Liver (tissue), 3 donors: ENCODE measurements at regions not wholly inside any gene's neighbourhood (a gene's known extent, or its start where the extent isn't known, plus 50 kb on each side); places are given as distances from the start of the nearest gene placed in this dataset.

Source experiments
- RAD21 ChIP-seq, 2 donors: IDR thresholded peaks; 2 replicates each; pipeline ENCODE4 v1.6.1; 2016; ENCODE audit warnings: antibody characterized with exemption in 2 of 2, mild to moderate bottlenecking in 2 of 2
- TAF1 ChIP-seq: conservative IDR thresholded peaks from 2 replicates; pipeline ENCODE4 v1.6.1; 2016; ENCODE audit warnings: antibody characterized with exemption, mild to moderate bottlenecking
- YY1 ChIP-seq: IDR thresholded peaks from 2 replicates; pipeline ENCODE4 v1.6.1; 2016; ENCODE audit warnings: antibody characterized with exemption, mild to moderate bottlenecking
- TF ChIP-seq, protein P1 (sequence below): fragments of 150-350 bp; IDR thresholded peaks from 2 replicates; pipeline ENCODE4 v1.5.1; 2017; ENCODE audit warnings: improper control_type of control experiment, low read depth, low read length; ENCODE audit not compliant: missing input control
- TF ChIP-seq, protein P2 (sequence below): IDR thresholded peaks from 2 replicates; pipeline ENCODE4 v1.6.1; 2016; ENCODE audit warnings: antibody characterized with exemption, mild to moderate bottlenecking
- donor health status: healthy.
- donor health status: healthy.

DNA sequence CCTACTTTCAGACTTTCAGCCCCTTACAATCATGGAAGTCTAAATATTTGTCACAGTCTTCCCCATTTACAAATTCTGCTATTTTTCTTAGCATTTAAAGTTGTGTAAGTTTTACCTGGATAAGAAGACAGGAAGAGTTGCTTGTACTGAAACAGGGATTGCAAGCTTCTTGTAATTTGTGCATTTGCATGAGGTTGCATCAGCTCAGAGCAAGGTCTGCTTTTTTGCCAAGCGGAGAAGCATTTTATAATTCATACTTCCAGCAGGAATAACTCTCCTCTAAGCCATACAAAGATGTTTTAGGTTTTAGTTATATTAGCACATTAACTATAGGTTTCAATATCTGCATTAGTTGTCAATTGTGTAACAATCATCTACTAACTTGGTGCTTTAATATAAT, 922.0 kb upstream of the PABPC4L start:
- TF ChIP-seq YY1 (no peak), TAF1 (no peak), RAD21 (IDR thresholded peaks at IDR 0.05) (no peak)
- TF ChIP-seq, protein P1, sequence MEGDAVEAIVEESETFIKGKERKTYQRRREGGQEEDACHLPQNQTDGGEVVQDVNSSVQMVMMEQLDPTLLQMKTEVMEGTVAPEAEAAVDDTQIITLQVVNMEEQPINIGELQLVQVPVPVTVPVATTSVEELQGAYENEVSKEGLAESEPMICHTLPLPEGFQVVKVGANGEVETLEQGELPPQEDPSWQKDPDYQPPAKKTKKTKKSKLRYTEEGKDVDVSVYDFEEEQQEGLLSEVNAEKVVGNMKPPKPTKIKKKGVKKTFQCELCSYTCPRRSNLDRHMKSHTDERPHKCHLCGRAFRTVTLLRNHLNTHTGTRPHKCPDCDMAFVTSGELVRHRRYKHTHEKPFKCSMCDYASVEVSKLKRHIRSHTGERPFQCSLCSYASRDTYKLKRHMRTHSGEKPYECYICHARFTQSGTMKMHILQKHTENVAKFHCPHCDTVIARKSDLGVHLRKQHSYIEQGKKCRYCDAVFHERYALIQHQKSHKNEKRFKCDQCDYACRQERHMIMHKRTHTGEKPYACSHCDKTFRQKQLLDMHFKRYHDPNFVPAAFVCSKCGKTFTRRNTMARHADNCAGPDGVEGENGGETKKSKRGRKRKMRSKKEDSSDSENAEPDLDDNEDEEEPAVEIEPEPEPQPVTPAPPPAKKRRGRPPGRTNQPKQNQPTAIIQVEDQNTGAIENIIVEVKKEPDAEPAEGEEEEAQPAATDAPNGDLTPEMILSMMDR: no peak
- TF ChIP-seq, protein P2, sequence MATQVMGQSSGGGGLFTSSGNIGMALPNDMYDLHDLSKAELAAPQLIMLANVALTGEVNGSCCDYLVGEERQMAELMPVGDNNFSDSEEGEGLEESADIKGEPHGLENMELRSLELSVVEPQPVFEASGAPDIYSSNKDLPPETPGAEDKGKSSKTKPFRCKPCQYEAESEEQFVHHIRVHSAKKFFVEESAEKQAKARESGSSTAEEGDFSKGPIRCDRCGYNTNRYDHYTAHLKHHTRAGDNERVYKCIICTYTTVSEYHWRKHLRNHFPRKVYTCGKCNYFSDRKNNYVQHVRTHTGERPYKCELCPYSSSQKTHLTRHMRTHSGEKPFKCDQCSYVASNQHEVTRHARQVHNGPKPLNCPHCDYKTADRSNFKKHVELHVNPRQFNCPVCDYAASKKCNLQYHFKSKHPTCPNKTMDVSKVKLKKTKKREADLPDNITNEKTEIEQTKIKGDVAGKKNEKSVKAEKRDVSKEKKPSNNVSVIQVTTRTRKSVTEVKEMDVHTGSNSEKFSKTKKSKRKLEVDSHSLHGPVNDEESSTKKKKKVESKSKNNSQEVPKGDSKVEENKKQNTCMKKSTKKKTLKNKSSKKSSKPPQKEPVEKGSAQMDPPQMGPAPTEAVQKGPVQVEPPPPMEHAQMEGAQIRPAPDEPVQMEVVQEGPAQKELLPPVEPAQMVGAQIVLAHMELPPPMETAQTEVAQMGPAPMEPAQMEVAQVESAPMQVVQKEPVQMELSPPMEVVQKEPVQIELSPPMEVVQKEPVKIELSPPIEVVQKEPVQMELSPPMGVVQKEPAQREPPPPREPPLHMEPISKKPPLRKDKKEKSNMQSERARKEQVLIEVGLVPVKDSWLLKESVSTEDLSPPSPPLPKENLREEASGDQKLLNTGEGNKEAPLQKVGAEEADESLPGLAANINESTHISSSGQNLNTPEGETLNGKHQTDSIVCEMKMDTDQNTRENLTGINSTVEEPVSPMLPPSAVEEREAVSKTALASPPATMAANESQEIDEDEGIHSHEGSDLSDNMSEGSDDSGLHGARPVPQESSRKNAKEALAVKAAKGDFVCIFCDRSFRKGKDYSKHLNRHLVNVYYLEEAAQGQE: no peak
